ENCODE measurements at regions not wholly inside any gene's neighbourhood (a gene's known extent, or its start where the extent isn't known, plus 50 kb on each side); places are given as distances from the start of the nearest gene placed in this dataset.

- no peak for DNase-seq (ENCODE audit: low read depth, low spot score)
These were observed 169.4 kb downstream of the WT1 start for GRCh38 chr11:32265911-32266310.

GRCh38 chr11:32266601-32267000 is 168.7 kb downstream of the WT1 start:
- no peak for DNase-seq (ENCODE audit: low read depth, low spot score)

GRCh38 chr11:32267679-32268187 is 167.6 kb downstream of the WT1 start:
- DNase-seq (ENCODE audit: low read depth, low spot score) = no peak

- DNase-seq (ENCODE audit: low read depth, low spot score) = no peak
These were observed 161.4 kb downstream of the WT1 start for GRCh38 chr11:32273931-32274330.

- no peak for DNase-seq (ENCODE audit: low read depth, low spot score)
These were observed 155.7 kb downstream of the WT1 start for GRCh38 chr11:32279672-32280071.

GRCh38 chr11:32280339-32280738 is 155.0 kb downstream of the WT1 start:
- DNase-seq (ENCODE audit: low read depth, low spot score) = no peak

GRCh38 chr11:32288276-32288675 is 147.1 kb downstream of the WT1 start:
- no peak for DNase-seq (ENCODE audit: low read depth, low spot score)

- DNase-seq (ENCODE audit: low read depth, low spot score) = no peak
These were observed 145.6 kb downstream of the WT1 start for GRCh38 chr11:32289701-32290100.

- DNase-seq (ENCODE audit: low read depth, low spot score) = no peak
These were observed 144.6 kb downstream of the WT1 start for GRCh38 chr11:32290783-32291182.

GRCh38 chr11:32297611-32298011 is 137.7 kb downstream of the WT1 start:
- DNase-seq (ENCODE audit: low read depth, low spot score) = no peak

GRCh38 chr11:32302826-32303225 is 132.5 kb downstream of the WT1 start:
- no peak for DNase-seq (ENCODE audit: low read depth, low spot score)

- no peak for DNase-seq (ENCODE audit: low read depth, low spot score)
These were observed 130.8 kb downstream of the WT1 start for GRCh38 chr11:32304521-32304920.

- DNase-seq (ENCODE audit: low read depth, low spot score) = no peak
These were observed 129.9 kb downstream of the WT1 start for GRCh38 chr11:32305460-32305859.

GRCh38 chr11:32307471-32307870 is 127.9 kb downstream of the WT1 start:
- DNase-seq (ENCODE audit: low read depth, low spot score) = no peak

- no peak for DNase-seq (ENCODE audit: low read depth, low spot score)
These were observed 127.4 kb downstream of the WT1 start for GRCh38 chr11:32307913-32308312.

GRCh38 chr11:32309530-32310213 is 125.7 kb downstream of the WT1 start:
- DNase-seq (ENCODE audit: low read depth, low spot score) = no peak

- no peak for DNase-seq (ENCODE audit: low read depth, low spot score)
These were observed 125.1 kb downstream of the WT1 start for GRCh38 chr11:32310214-32310601.

- DNase-seq (ENCODE audit: low read depth, low spot score) = no peak
These were observed 123.8 kb downstream of the WT1 start for GRCh38 chr11:32311346-32312065.

- no peak for DNase-seq (ENCODE audit: low read depth, low spot score)
These were observed 123.0 kb downstream of the WT1 start for GRCh38 chr11:32312206-32312817.

GRCh38 chr11:32312865-32313403 is 122.4 kb downstream of the WT1 start:
- no peak for DNase-seq (ENCODE audit: low read depth, low spot score)

GRCh38 chr11:32313477-32313876 is 121.9 kb downstream of the WT1 start:
- no peak for DNase-seq (ENCODE audit: low read depth, low spot score)

- no peak for DNase-seq (ENCODE audit: low read depth, low spot score)
These were observed 120.2 kb downstream of the WT1 start for GRCh38 chr11:32315121-32315520.
